HFF-Myc (cell line): ENCODE measurements at regions not wholly inside any gene's neighbourhood (a gene's known extent, or its start where the extent isn't known, plus 50 kb on each side); places are given as distances from the start of the nearest gene placed in this dataset.
"Not testable (repeated sequence)": the region's sequence is repeated elsewhere in the genome, so short reads cannot be mapped to it uniquely, and the experiment has no call there.

Experiments used
- DNase-seq: peaks from one replicate; pipeline ENCODE4 v3.0.0-alpha.2; 2011; ENCODE audit warnings: low read depth; ENCODE audit errors: extremely low read depth
- H3K4me3 ChIP-seq: replicated peaks from 2 replicates; pipeline ENCODE4 v1.5.1; 2011; ENCODE audit warnings: low read depth, mild to moderate bottlenecking, control low read depth, low read length
- CTCF ChIP-seq: IDR thresholded peaks from 2 replicates; pipeline ENCODE4 v1.5.1; 2012; ENCODE audit warnings: mild to moderate bottlenecking, low read depth, low read length, control low read depth; ENCODE audit errors: missing control alignments

GRCh38 chr14:52150162-52150561 lies 81.3 kb upstream of the NID2 start:
- no peak overlapping the region for H3K4me3 ChIP-seq
- no peak for TF ChIP-seq CTCF
- no peak for DNase-seq

DNA sequence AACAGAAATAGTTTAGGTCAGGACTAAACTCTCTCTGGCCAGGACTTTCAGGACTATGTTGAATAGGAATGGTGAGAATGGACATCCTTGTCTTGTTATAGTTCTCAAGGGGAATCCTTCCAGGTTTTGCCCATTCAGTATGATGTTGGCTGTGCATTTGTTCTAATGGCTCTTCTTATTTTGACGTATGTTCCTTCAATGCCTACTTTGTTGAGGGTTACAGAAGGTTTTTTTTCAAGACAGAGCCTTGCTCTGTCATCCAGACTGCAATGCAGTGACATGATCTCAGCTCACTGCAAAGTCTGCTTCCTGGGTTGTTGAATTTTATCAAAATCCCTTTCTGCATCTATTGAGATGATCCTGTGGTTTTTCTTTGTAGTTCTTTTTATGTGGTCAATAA lies 79.5 kb upstream of the NID2 start:
- no peak overlapping the region for H3K4me3 ChIP-seq
- TF ChIP-seq CTCF = no peak
- DNase-seq = no peak

DNA sequence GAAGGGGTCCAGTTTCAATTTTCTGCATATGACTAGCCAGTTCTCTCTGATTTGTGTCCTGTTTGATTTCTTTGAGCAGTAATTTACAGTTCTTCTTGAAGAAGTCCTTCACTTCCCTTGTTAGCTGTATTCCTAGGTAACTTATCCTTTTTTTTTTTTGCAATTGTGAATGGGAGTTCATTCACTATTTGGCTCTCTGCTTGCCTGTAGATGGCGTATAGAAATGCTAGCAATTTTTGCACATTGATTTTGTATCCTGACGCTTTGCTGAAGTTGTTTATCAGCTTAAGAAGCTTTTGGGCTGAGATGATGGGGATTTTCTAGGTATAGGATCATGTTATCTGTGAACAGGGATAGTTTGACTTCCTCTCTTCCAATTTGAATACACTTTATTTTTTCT lies 77.6 kb upstream of the NID2 start:
- H3K4me3 ChIP-seq = no peak overlapping the region
- DNase-seq = no peak
- TF ChIP-seq CTCF = no peak

GRCh38 chr14:52144099-52144498 lies 75.2 kb upstream of the NID2 start:
- H3K4me3 ChIP-seq, DNase-seq: not testable (repeated sequence)

- TF ChIP-seq CTCF = no peak
- DNase-seq = no peak
- no peak overlapping the region for H3K4me3 ChIP-seq
These were observed 73.6 kb upstream of the NID2 start for GRCh38 chr14:52142504-52142903.

- peak; percentile 77 for TF ChIP-seq CTCF
- H3K4me3 ChIP-seq = no peak overlapping the region
- DNase-seq = peak; percentile 93
These were observed 62.9 kb upstream of the NID2 start for GRCh38 chr14:52131640-52132320.

DNA sequence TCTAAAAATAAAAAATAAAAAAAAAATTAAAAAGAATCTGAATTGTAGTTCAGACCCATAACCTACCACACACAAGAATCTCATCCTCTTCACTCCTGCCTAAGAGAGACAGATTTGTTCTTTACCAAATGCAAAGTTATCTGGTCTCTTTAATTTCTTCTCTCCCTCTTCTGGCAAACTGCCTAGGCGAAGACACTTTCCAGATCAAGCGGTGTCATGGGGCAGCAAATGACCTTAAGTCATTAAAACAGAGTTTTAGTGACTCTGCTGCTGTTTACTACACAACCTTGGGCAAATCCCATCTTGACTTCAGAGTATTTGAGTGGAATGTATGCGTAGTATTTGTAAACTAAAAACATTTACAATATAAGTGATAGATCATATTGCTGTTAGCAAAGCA lies 60.9 kb upstream of the NID2 start:
- TF ChIP-seq CTCF = no peak
- H3K4me3 ChIP-seq = no peak overlapping the region
- DNase-seq = no peak
